HCT116 (cell line): ENCODE measurements at regions not wholly inside any gene's neighbourhood (a gene's known extent, or its start where the extent isn't known, plus 50 kb on each side); places are given as distances from the start of the nearest gene placed in this dataset.

Source experiments
- ATAC-seq: fragments of 200-7000 bp; cut with Tn5 transposase; 2 replicates; pipeline ENCODE4 v1.9.1; 2020; ENCODE audit warnings: mild to moderate bottlenecking, moderate library complexity
- BruUV-seq: library from RNA; stranded (reverse); fragments of 400-500 nt; replicated peaks from 2 replicates; lab custom pipeline; 2021; lab: Mats Ljungman, UMichigan
- CTCF ChIA-PET: fragments of 300-600 bp; sonication (Branson Sonifier 250); formaldehyde crosslinking; loops from one replicate; lab custom pipeline; 2021; ENCODE audit warnings: antibody characterized with exemption; lab: Charles Lee
- POLR2A ChIA-PET: fragments of 300-600, 350-600 bp; sonication (Branson Sonifier 250); formaldehyde crosslinking; loops from one replicate; lab custom pipeline; 2021; ENCODE audit warnings: antibody characterized with exemption; lab: Charles Lee
- RAD21 ChIA-PET, 2 experiments: fragments of 300-600 bp; sonication (Branson Sonifier 250); formaldehyde crosslinking; loops; one replicate each; lab custom pipeline; 2023; ENCODE audit warnings: low total read pairs in 2 of 2; ENCODE audit not compliant: uncharacterized antibody in 2 of 2, unreplicated experiment in 2 of 2, low non-redundant PET in 1 of 2; lab: Charles Lee
- DNase-seq: peaks from one replicate; pipeline ENCODE4 v3.0.0-alpha.2; 2010; ENCODE audit warnings: low read depth, low spot score
- H2AFZ ChIP-seq: fragments of 200-600 bp; shearing (Covaris generic), sonication (generic); 2 replicates; pipeline ENCODE4 v1.6.1; 2017; ENCODE audit warnings: low read depth, mixed run types, mixed read lengths, antibody characterized with exemption, low read length; ENCODE audit not compliant: poor library complexity, severe bottlenecking
- H3K27ac ChIP-seq: 2 replicates; pipeline ENCODE4 v1.5.1; 2012; ENCODE audit warnings: low read depth, low read length
- H3K27me3 ChIP-seq: fragments of 200-600 bp; sonication (generic); 2 replicates; pipeline ENCODE4 v1.6.1; 2016; ENCODE audit warnings: mixed run types, low read length, mixed read lengths; ENCODE audit not compliant: insufficient read depth
- H3K36me3 ChIP-seq, 2 experiments: fragments of 200-500 bp in 1 of 2; fragments of 200-600 bp in 1 of 2; sonication (Bioruptor generic) in 1 of 2; sonication (generic) in 1 of 2; 2 replicates each; pipeline versions ENCODE4 v1.5.1 to v1.6.1; 2014 to 2016; ENCODE audit warnings: low read length in 2 of 2, inconsistent platforms in 1 of 2, mixed read lengths in 1 of 2, mixed run types in 1 of 2; ENCODE audit not compliant: insufficient read depth in 2 of 2, control insufficient read depth in 1 of 2
- H3K4me1 ChIP-seq, 2 experiments: fragments of 200-600 bp in 1 of 2; sonication (generic) in 1 of 2; 2 replicates each; pipeline versions ENCODE4 v1.5.1 to v1.6.1; 2012 to 2017; ENCODE audit warnings: low read length in 2 of 2, inconsistent platforms in 1 of 2, mild to moderate bottlenecking in 1 of 2, mixed read lengths in 1 of 2, mixed run types in 1 of 2, moderate library complexity in 1 of 2; ENCODE audit not compliant: insufficient read depth in 2 of 2, control insufficient read depth in 1 of 2
- H3K4me2 ChIP-seq: fragments of 200-600 bp; sonication (generic); 2 replicates; pipeline ENCODE4 v1.6.1; 2017; ENCODE audit warnings: mixed run types, low read length, mixed read lengths
- H3K4me3 ChIP-seq, 2 experiments: fragments of 200-600 bp in 1 of 2; sonication (generic) in 1 of 2; replicated peaks in 1 of 2; 2 replicates each; pipeline ENCODE4 v1.5.1; 2011 to 2016; ENCODE audit warnings: low read length in 2 of 2, control low read depth in 1 of 2, low read depth in 1 of 2, mild to moderate bottlenecking in 1 of 2, mixed read lengths in 1 of 2, mixed run types in 1 of 2
- H3K79me2 ChIP-seq: fragments of 200-600 bp; sonication (generic); 2 replicates; pipeline ENCODE4 v1.6.1; 2017; ENCODE audit warnings: mild to moderate bottlenecking, mixed run types, low read length, moderate library complexity, mixed read lengths; ENCODE audit not compliant: insufficient read depth
- H3K9ac ChIP-seq: fragments of 200-600 bp; sonication (generic); 2 replicates; pipeline ENCODE4 v1.6.1; 2016; ENCODE audit warnings: low read length, mixed read lengths
- H3K9me2 ChIP-seq: fragments of 200-600 bp; sonication (generic), shearing (Covaris generic); 2 replicates; pipeline ENCODE4 v1.6.1; 2017; ENCODE audit warnings: mixed run types, mild to moderate bottlenecking, moderate library complexity; ENCODE audit not compliant: insufficient read depth
- H3K9me3 ChIP-seq, 2 experiments: fragments of 200-500 bp in 1 of 2; fragments of 200-600 bp in 1 of 2; sonication (Bioruptor generic) in 1 of 2; sonication (generic) in 1 of 2; 2 replicates each; pipeline ENCODE4 v1.6.1; 2014 to 2017; ENCODE audit warnings: low read length in 2 of 2, mixed read lengths in 2 of 2, inconsistent platforms in 1 of 2, low read depth in 1 of 2, mild to moderate bottlenecking in 1 of 2, mixed run types in 1 of 2, moderate library complexity in 1 of 2; ENCODE audit not compliant: control insufficient read depth in 1 of 2, insufficient read depth in 1 of 2
- H4K20me1 ChIP-seq: fragments of 200-600 bp; sonication (generic), shearing (Covaris generic); 2 replicates; pipeline ENCODE4 v1.6.1; 2017; ENCODE audit warnings: mixed run types, mild to moderate bottlenecking, moderate library complexity; ENCODE audit not compliant: insufficient read depth
- CBX3 ChIP-seq: IDR thresholded peaks from 2 replicates; pipeline ENCODE4 v1.6.1; 2012; ENCODE audit warnings: low read depth
- CEBPB ChIP-seq: IDR thresholded peaks from 2 replicates; pipeline ENCODE4 v1.6.1; 2012; ENCODE audit warnings: low read depth
- EGR1 ChIP-seq: IDR thresholded peaks from 2 replicates; pipeline ENCODE4 v1.6.1; 2012; ENCODE audit warnings: low read depth
- ELF1 ChIP-seq: IDR thresholded peaks from 2 replicates; pipeline ENCODE4 v1.6.1; 2012; ENCODE audit warnings: low read depth, borderline replicate concordance
- EZH2phosphoT487 ChIP-seq: fragments of 200-600 bp; IDR thresholded peaks from 2 replicates; pipeline ENCODE4 v1.6.1; 2018; ENCODE audit warnings: antibody characterized with exemption, borderline replicate concordance
- JUND ChIP-seq: IDR thresholded peaks from 2 replicates; pipeline ENCODE4 v1.6.1; 2012
- SP1 ChIP-seq: IDR thresholded peaks from 2 replicates; pipeline ENCODE4 v1.6.1; 2012; ENCODE audit warnings: low read depth
- TCF7L2 ChIP-seq: IDR thresholded peaks from 2 replicates; pipeline ENCODE4 v1.7.0; 2011; ENCODE audit warnings: borderline replicate concordance, inconsistent platforms; ENCODE audit not compliant: insufficient read depth, insufficient read length; ENCODE audit errors: extremely low read depth
- intact Hi-C: fragments of 100-400 bp; cut with micrococcal nuclease; formaldehyde crosslinking; loops from 2 replicates; pipeline ENCODE4 v1.10.0; 2022
- TF ChIP-seq, protein P1 (sequence below): IDR thresholded peaks from 2 replicates; pipeline ENCODE4 v1.6.1; 2012
- TF ChIP-seq, protein P2 (sequence below): IDR thresholded peaks from 2 replicates; pipeline ENCODE4 v1.6.1; 2012; ENCODE audit warnings: low read depth

DNA sequence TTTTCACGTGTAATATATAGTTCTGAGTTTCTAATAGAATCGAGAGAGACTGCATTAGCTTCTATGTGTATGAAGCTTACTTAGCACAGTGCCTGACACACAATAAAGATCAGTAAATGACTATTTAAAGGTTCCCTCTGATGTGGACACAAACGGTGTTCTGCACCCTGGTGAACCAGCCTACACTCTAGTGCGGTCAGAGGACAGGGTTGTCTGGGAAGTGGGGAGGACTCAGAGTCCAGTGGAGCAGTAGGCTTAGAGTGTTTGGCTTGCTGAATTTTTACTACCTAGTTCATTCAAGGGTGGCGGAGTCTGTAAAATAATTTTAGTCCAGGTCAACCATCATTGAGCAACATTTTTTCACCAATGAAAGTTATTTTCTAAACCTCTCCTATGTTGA lies 77.8 kb downstream of the DIPK2A start:
- intact Hi-C loops, result no loop called here
- Histone ChIP-seq H3K27me3 (no peaks in the 10 kb centered on the region), H3K36me3 (no peaks in the 10 kb centered on the region), H3K9ac (no peak overlapping the region), H3K9me2 (no peaks in the 10 kb centered on the region), H3K79me2 (no peaks in the 10 kb centered on the region), H3K4me2 (no peak overlapping the region), H3K9me3 (no peaks in the 10 kb centered on the region), H2AFZ (no peak overlapping the region), H4K20me1 (no peaks in the 10 kb centered on the region), H3K4me3 (no peak overlapping the region), H3K4me1 (no peaks in the 10 kb centered on the region), H3K27ac (no peak overlapping the region)
- no peak for TF ChIP-seq CEBPB
- TF ChIP-seq, protein P1, sequence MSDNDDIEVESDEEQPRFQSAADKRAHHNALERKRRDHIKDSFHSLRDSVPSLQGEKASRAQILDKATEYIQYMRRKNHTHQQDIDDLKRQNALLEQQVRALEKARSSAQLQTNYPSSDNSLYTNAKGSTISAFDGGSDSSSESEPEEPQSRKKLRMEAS, result no peak
- no peak for TF ChIP-seq CBX3
- TF ChIP-seq SP1, result no peak
- TF ChIP-seq JUND, result no peak
- TF ChIP-seq EZH2phosphoT487, result no peak
- no peak for TF ChIP-seq ELF1
- no peak for TF ChIP-seq EGR1
- CTCF ChIA-PET, result no interaction called here
- POLR2A ChIA-PET, result no interaction called here
- ATAC-seq (no peak), DNase-seq (no peak)
- RAD21 ChIA-PET, result no interaction called here
- BruUV-seq, result no TSS peak

DNA sequence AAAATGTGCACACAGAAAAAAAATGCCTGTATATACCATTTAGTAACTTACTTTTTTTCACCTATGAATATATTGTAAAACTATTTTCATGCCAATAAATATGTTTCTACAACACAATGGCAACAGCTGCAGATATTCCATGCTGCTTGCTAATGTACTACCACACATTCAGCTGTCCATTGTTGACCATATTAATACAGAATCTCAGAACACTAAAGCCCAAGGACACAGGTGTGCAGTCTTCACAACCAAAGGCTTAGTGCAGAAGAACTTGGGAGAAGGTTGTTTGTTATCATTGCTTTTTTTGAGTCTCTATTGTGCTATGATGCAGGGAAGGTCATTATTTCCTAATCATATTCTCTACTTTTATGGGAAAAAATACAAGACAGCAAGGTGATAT lies 79.6 kb downstream of the DIPK2A start:
- RAD21 ChIA-PET, result no interaction called here
- no peak overlapping the region for H2AFZ ChIP-seq
- CTCF ChIA-PET, result no interaction called here
- DNase-seq (no peak), ATAC-seq (no peak)
- no peak overlapping the region for H3K27ac ChIP-seq
- no peak overlapping the region for H3K4me3 ChIP-seq
- H3K9ac ChIP-seq, result no peak overlapping the region
- POLR2A ChIA-PET, result no interaction called here
- BruUV-seq, result no TSS peak
- H3K4me1 ChIP-seq, result no peaks in the 10 kb centered on the region
- no peaks in the 10 kb centered on the region for H3K9me3 ChIP-seq
- no peaks in the 10 kb centered on the region for H4K20me1 ChIP-seq
- no peak overlapping the region for H3K4me2 ChIP-seq
- TF ChIP-seq, protein P1, result no peak
- TF ChIP-seq TCF7L2 (no peak), JUND (no peak), CEBPB (no peak)
- TF ChIP-seq, protein P2, sequence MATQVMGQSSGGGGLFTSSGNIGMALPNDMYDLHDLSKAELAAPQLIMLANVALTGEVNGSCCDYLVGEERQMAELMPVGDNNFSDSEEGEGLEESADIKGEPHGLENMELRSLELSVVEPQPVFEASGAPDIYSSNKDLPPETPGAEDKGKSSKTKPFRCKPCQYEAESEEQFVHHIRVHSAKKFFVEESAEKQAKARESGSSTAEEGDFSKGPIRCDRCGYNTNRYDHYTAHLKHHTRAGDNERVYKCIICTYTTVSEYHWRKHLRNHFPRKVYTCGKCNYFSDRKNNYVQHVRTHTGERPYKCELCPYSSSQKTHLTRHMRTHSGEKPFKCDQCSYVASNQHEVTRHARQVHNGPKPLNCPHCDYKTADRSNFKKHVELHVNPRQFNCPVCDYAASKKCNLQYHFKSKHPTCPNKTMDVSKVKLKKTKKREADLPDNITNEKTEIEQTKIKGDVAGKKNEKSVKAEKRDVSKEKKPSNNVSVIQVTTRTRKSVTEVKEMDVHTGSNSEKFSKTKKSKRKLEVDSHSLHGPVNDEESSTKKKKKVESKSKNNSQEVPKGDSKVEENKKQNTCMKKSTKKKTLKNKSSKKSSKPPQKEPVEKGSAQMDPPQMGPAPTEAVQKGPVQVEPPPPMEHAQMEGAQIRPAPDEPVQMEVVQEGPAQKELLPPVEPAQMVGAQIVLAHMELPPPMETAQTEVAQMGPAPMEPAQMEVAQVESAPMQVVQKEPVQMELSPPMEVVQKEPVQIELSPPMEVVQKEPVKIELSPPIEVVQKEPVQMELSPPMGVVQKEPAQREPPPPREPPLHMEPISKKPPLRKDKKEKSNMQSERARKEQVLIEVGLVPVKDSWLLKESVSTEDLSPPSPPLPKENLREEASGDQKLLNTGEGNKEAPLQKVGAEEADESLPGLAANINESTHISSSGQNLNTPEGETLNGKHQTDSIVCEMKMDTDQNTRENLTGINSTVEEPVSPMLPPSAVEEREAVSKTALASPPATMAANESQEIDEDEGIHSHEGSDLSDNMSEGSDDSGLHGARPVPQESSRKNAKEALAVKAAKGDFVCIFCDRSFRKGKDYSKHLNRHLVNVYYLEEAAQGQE, result no peak
- no peaks in the 10 kb centered on the region for H3K36me3 ChIP-seq
- no peaks in the 10 kb centered on the region for H3K79me2 ChIP-seq
- intact Hi-C loops, result no loop called here
- H3K27me3 ChIP-seq, result no peaks in the 10 kb centered on the region
- H3K9me2 ChIP-seq, result no peaks in the 10 kb centered on the region
